ES-I3 (cell line): ENCODE measurements at regions not wholly inside any gene's neighbourhood (a gene's known extent, or its start where the extent isn't known, plus 50 kb on each side); places are given as distances from the start of the nearest gene placed in this dataset.

Experiments used
- H3K36me3 ChIP-seq: 2 replicates; pipeline ENCODE4 v1.6.1; 2013; ENCODE audit warnings: mild to moderate bottlenecking, low read length, control low read depth, moderate library complexity; ENCODE audit not compliant: insufficient read depth
- H3K4me1 ChIP-seq: 2 replicates; pipeline ENCODE4 v1.6.1; 2013; ENCODE audit warnings: mild to moderate bottlenecking, control low read depth, low read length; ENCODE audit not compliant: insufficient read depth
- H3K9ac ChIP-seq: 2 replicates; pipeline ENCODE4 v1.6.1; 2013; ENCODE audit warnings: low read depth, mild to moderate bottlenecking, low read length, moderate library complexity
- H3K9me3 ChIP-seq: 2 replicates; pipeline ENCODE4 v1.6.1; 2013; ENCODE audit warnings: mild to moderate bottlenecking, low read length, moderate library complexity; ENCODE audit not compliant: control insufficient read depth, insufficient read depth

GRCh38 chr15:92705764-92706163, 50.2 kb upstream of the FAM174B start:
- H3K9me3 ChIP-seq, result no peaks in the 10 kb centered on the region
- H3K4me1 ChIP-seq, result peaks cover 12% of the 10 kb centered on the region
- H3K9ac ChIP-seq, result no peak overlapping the region
- H3K36me3 ChIP-seq, result no peaks in the 10 kb centered on the region

DNA sequence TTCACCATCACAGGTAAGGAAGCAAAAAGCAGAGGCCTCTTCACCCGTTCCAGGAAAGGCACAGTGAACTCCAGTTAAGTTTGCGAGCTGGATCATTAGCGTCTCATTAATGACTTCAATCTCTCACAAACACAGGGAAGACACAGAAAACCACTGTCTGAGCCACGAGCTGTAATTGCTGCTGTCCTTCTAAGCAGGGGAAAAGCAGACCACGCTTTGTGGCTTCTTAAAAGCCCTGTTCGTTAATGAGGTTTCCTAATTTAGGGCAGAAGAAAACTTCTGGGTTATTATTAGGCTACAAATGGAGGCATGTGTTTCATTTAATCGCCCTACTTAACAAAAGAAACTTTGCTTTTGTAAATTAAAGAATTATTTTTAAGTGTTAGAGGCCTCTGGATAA, 50.6 kb upstream of the FAM174B start:
- H3K9ac ChIP-seq, result no peak overlapping the region
- H3K4me1 ChIP-seq, result peaks cover 12% of the 10 kb centered on the region
- no peaks in the 10 kb centered on the region for H3K9me3 ChIP-seq
- no peaks in the 10 kb centered on the region for H3K36me3 ChIP-seq

DNA sequence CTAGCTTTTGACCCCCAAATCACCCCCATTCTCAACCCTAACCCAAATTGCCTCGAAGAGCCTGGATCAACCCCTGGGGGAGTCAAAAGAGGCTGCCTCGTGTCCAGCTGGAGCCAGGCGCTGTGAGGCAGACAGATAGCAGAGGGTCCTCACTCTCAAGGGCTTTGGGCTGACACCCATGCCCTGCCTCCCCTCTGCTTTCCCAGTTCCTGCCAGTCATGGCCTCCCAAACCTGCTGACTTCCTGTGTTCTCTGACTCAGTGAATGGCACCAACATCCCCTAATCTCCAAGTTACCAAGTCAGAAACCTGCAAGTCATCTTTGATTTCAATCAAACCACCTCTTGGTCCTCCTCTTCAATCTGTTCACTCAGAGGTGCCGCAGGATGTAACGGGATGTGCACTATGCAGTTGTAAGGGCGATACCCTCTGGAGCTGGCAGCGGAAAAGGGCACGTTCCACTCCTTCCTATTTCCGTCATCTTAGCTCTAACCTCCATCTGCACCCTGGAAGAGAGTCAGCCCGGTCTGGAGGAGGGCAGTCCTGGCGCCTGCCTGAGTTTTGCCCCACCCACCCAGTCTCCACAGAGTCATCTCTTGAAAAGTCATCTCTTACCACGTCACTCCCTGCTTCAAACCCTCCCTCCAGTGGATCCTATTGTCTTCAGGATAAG, 52.4 kb upstream of the FAM174B start:
- no peaks in the 10 kb centered on the region for H3K36me3 ChIP-seq
- H3K9ac ChIP-seq, result no peak overlapping the region
- peaks cover 12% of the 10 kb centered on the region for H3K4me1 ChIP-seq
- no peaks in the 10 kb centered on the region for H3K9me3 ChIP-seq

DNA sequence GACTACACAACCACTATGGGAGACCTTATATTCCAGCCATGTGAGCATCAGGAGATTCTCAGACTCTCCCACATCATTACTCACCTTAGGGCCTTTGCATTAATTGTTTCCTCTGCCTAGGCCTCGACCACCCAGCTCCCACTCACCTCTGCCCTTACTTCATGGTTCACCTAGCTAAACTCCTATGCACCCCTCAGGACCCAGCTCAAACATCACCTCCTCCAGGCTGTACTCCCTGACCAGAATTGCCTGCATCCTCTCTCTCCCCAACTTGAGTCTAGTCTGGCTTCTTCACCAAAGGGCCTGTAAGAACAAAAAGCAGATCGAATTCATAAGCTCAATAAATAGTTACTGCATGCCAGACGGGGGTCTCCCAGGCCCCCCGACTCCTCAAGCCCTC, 53.1 kb upstream of the FAM174B start:
- H3K4me1 ChIP-seq, result peaks cover 12% of the 10 kb centered on the region
- no peaks in the 10 kb centered on the region for H3K36me3 ChIP-seq
- H3K9me3 ChIP-seq, result no peaks in the 10 kb centered on the region
- no peak overlapping the region for H3K9ac ChIP-seq

GRCh38 chr15:92709110-92709790, 53.7 kb upstream of the FAM174B start:
- peaks cover 12% of the 10 kb centered on the region for H3K4me1 ChIP-seq
- H3K9ac ChIP-seq, result no peak overlapping the region
- H3K9me3 ChIP-seq, result no peaks in the 10 kb centered on the region
- no peaks in the 10 kb centered on the region for H3K36me3 ChIP-seq

- Histone ChIP-seq H3K9ac (no peak overlapping the region), H3K9me3 (no peaks in the 10 kb centered on the region), H3K4me1 (peaks cover 10% of the 10 kb centered on the region), H3K36me3 (no peaks in the 10 kb centered on the region)
Measured at GRCh38 chr15:92711457-92711831, 55.9 kb upstream of the FAM174B start.

- no peaks in the 10 kb centered on the region for H3K36me3 ChIP-seq
- H3K9me3 ChIP-seq, result peaks cover 4% of the 10 kb centered on the region; the same call in 1 of the 2 replicates
- no peaks in the 10 kb centered on the region for H3K4me1 ChIP-seq
- H3K9ac ChIP-seq, result peak overlapping the region; percentile 65
Measured at GRCh38 chr15:92714077-92714476, 58.5 kb upstream of the FAM174B start.

DNA sequence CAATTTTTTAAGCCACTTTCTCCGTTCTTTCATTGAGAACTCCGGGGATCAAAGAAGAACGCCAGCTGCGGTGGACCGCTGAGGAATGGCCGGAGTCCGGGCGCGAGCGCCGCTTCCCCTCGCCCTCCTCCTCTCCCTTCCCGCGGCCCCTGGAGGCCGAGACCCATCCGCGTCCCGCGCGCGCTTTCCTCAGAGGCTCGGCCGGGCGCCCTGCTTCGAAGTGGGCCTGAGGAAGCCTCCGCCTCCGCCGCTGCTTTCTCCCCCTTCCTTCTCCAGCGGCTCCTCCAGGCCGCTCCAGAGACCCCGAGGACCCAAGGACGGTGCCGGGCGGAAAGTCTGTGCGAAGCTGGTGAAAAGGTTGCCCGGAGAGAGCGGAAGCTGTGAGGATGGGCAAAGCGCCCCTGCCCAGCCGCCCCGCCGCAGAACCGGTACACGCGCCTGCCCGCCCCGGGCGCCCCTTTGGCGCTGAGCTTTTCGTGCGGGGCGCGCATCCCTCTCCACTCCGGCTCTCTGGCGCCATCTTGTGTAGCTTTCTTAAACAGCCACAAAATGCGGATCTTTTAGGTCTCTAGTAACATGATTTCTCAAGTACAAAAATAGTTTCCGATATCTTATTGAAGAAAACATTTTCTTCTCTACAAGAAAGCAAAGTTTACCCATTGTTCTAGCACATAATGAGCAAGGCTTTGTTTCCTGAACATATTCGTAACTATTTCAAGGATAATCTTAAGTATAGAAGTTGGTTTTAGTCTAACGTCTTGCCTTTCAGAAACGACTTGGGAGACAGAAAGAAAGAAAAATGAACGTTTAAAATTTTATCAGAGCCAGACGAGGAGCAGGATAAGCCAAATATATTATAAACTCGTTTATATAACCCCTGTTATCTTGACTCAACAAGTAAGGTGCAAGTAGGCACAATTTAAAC, 59.2 kb upstream of the FAM174B start:
- Histone ChIP-seq H3K9me3 (peaks cover 4% of the 10 kb centered on the region; the same call in 1 of the 2 replicates), H3K36me3 (no peaks in the 10 kb centered on the region), H3K9ac (peak overlapping the region; percentile 65), H3K4me1 (no peaks in the 10 kb centered on the region)

DNA sequence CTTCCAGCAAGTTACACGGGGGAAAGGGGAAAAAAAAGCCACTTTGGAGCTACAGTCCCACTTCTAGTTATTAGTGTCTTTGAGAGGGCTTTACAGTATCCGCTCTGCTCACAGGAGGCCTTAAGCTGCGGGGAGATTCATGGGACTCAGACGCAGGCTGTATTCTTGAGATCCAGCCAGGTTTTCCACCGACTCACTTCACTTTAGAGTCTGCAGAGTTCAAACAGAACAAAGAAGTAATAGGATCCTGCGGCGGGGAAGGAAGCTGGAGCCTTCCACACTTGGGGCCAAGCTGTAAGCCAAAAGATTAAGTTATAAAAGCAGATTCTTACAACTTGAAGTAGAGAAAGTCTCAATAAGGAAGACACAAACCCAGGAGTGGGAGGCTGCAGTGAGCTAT, 60.2 kb upstream of the FAM174B start:
- Histone ChIP-seq H3K36me3 (no peaks in the 10 kb centered on the region), H3K9me3 (peaks cover 4% of the 10 kb centered on the region; the same call in 1 of the 2 replicates), H3K9ac (no peak overlapping the region), H3K4me1 (no peaks in the 10 kb centered on the region)

GRCh38 chr15:92719021-92719420, 63.4 kb upstream of the FAM174B start:
- no peaks in the 10 kb centered on the region for H3K36me3 ChIP-seq
- H3K9me3 ChIP-seq, result peaks cover 4% of the 10 kb centered on the region; the same call in 1 of the 2 replicates
- H3K9ac ChIP-seq, result no peak overlapping the region
- H3K4me1 ChIP-seq, result no peaks in the 10 kb centered on the region

DNA sequence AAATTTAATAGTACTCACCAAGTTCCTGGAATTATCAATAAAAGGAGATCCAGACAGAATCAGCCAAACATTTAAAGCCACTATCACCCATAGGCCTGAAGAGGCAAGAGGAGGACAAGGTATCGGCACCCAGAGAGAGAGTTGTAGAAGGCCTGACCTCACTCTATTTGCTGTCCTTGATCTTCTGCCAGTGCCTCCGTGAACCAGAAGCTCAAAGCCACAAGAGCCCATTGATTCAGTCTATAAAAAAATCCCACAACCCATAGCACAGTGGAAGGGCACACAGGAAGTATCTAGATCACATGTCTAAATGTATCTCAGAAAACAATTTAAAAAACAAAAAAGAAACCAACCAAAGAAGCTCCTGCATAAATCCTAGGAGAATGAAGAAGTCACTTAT, 68.6 kb upstream of the FAM174B start:
- H3K4me1 ChIP-seq, result no peaks in the 10 kb centered on the region
- no peak overlapping the region for H3K9ac ChIP-seq
- no peaks in the 10 kb centered on the region for H3K36me3 ChIP-seq
- H3K9me3 ChIP-seq, result no peaks in the 10 kb centered on the region

DNA sequence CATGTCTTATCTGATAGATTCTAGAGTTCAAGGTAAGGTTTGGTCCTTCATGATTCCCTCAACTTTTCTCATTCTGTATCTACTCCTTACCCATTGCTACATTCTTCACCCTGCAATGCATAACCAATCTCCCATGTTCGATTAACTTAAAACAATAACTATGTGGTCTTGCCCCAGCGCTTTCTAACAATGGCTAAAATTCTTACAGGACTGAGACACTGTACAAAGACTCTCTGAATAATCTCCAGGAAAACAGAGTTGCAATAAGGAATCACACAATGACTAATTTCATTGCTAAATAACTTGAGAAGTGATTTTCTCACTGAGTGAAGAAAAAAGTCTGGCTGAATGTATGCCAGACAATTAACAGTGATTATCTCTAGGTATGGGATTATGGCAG, 69.6 kb upstream of the FAM174B start:
- no peak overlapping the region for H3K9ac ChIP-seq
- no peaks in the 10 kb centered on the region for H3K4me1 ChIP-seq
- no peaks in the 10 kb centered on the region for H3K36me3 ChIP-seq
- H3K9me3 ChIP-seq, result no peaks in the 10 kb centered on the region

DNA sequence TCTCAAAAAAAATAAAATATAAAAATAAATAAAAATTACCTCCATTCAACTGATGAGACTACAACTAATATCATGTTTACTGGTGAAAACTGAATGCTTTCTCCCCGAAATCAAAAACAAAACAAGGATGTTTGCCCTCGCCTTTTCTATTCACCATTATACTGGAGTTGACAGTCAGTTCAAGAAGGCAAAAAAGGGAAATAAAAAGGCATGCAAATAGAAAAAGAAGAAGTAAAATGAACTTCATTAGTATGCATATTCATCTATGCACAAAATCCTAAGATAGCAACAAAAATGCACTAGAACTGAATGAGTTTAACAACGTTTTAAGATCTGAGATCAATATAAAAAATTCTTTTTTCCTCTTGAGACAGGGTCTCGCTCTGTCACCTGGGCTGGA, 72.7 kb upstream of the FAM174B start:
- H3K9me3 ChIP-seq, result no peaks in the 10 kb centered on the region
- no peaks in the 10 kb centered on the region for H3K4me1 ChIP-seq
- H3K9ac ChIP-seq, result no peak overlapping the region
- no peaks in the 10 kb centered on the region for H3K36me3 ChIP-seq

DNA sequence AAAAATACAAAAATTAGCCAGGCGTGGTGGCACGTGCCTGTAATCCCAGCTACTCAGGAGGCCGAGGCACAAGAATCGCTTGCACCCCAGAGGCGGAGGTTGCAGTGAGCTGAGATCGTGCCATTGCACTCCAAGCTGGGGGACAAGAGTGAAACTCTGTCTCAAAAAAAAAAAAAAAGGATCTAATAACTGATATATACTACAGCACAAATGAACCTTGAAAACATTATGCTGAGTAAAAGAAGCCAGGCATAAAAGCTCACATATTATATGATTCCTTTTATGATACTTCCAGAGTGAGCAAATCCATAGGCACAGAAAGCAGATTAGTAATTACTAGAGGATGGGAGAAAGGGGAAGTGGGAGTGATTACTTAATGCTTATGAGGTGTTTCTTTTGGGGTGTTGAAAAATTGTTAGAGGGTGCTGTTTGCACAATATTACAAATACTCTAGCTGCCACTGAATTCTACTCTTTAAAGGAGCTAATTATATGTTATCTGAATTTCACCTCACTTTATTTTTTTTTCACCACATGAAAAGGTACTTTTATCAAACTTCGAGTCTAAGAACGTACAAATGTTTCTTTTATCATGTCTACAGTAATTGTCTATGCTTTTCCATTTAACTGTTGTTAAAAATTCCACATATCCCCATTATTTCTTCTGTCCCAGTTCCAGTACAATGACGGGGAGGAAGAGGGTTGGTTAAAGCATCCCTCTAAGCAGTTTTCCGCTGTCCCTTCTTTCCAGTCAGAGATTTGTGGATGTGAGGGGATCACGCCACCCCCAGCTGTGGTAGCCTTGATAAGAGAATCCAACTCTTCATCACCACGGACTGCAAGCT, 77.7 kb upstream of the FAM174B start:
- no peaks in the 10 kb centered on the region for H3K36me3 ChIP-seq
- no peaks in the 10 kb centered on the region for H3K4me1 ChIP-seq
- H3K9me3 ChIP-seq, result no peaks in the 10 kb centered on the region
- peak overlapping the region; percentile 66 for H3K9ac ChIP-seq
